H9 (cell line): ENCODE measurements at regions not wholly inside any gene's neighbourhood (a gene's known extent, or its start where the extent isn't known, plus 50 kb on each side); places are given as distances from the start of the nearest gene placed in this dataset.

Experiments used
- DNase-seq: peaks from one replicate; pipeline ENCODE4 v3.0.0-alpha.2; 2017
- H2AFZ ChIP-seq: one replicate; pipeline ENCODE4 v1.6.1; 2013; ENCODE audit warnings: mild to moderate bottlenecking, low read length, control low read depth, moderate library complexity
- H2AK5ac ChIP-seq: 2 replicates; pipeline ENCODE4 v1.6.1; 2013; ENCODE audit warnings: low read length, control low read depth, mixed read lengths; ENCODE audit not compliant: insufficient read length
- H2BK120ac ChIP-seq: one replicate; pipeline ENCODE4 v1.6.1; 2013; ENCODE audit warnings: low read depth, mild to moderate bottlenecking, low read length, control low read depth, inconsistent platforms; ENCODE audit not compliant: poor library complexity, severe bottlenecking
- H2BK12ac ChIP-seq: 2 replicates; pipeline ENCODE4 v1.6.1; 2013; ENCODE audit warnings: low read length, control low read depth, mixed read lengths, low read depth; ENCODE audit not compliant: insufficient read length
- H2BK15ac ChIP-seq: 2 replicates; pipeline ENCODE4 v1.6.1; 2013; ENCODE audit warnings: low read depth, low read length, control low read depth
- H2BK20ac ChIP-seq: one replicate; pipeline ENCODE4 v1.6.1; 2013; ENCODE audit warnings: low read depth, mild to moderate bottlenecking, low read length, control low read depth, inconsistent platforms; ENCODE audit not compliant: poor library complexity, severe bottlenecking
- H2BK5ac ChIP-seq: 2 replicates; pipeline ENCODE4 v1.6.1; 2013; ENCODE audit warnings: low read length, control low read depth, mixed read lengths; ENCODE audit not compliant: insufficient read length
- H3K14ac ChIP-seq: 2 replicates; pipeline ENCODE4 v1.6.1; 2013; ENCODE audit warnings: low read length, control low read depth; ENCODE audit not compliant: insufficient read depth
- H3K18ac ChIP-seq: 2 replicates; pipeline ENCODE4 v1.6.1; 2013; ENCODE audit warnings: low read depth, mild to moderate bottlenecking, mixed read lengths, low read length, control low read depth; ENCODE audit not compliant: insufficient read length
- H3K23ac ChIP-seq: 2 replicates; pipeline ENCODE4 v1.6.1; 2013; ENCODE audit warnings: low read length, control low read depth, mixed read lengths, low read depth; ENCODE audit not compliant: insufficient read length
- H3K23me2 ChIP-seq: 2 replicates; pipeline ENCODE4 v1.6.1; 2013; ENCODE audit warnings: low read depth, mild to moderate bottlenecking, mixed read lengths, low read length, control low read depth; ENCODE audit not compliant: insufficient read length, poor library complexity, severe bottlenecking
- H3K27ac ChIP-seq: 2 replicates; pipeline ENCODE4 v1.5.1; 2013; ENCODE audit warnings: low read length, control low read depth, mixed read lengths, low read depth; ENCODE audit not compliant: insufficient read length
- H3K27me3 ChIP-seq: 2 replicates; pipeline ENCODE4 v1.6.1; 2013; ENCODE audit warnings: low read length, control low read depth, inconsistent platforms; ENCODE audit not compliant: insufficient read depth
- H3K4ac ChIP-seq: 2 replicates; pipeline ENCODE4 v1.6.1; 2013; ENCODE audit warnings: low read depth, mild to moderate bottlenecking, control low read depth, inconsistent platforms, low read length, moderate library complexity
- H3K4me1 ChIP-seq: 2 replicates; pipeline ENCODE4 v1.6.1; 2013; ENCODE audit warnings: low read length, control low read depth, inconsistent platforms; ENCODE audit not compliant: insufficient read depth
- H3K4me2 ChIP-seq: 2 replicates; pipeline ENCODE4 v1.6.1; 2013; ENCODE audit warnings: low read length, control low read depth, mixed read lengths; ENCODE audit not compliant: insufficient read length, insufficient read depth
- H3K56ac ChIP-seq: 2 replicates; pipeline ENCODE4 v1.6.1; 2013; ENCODE audit warnings: low read depth, mild to moderate bottlenecking, mixed read lengths, low read length, control low read depth; ENCODE audit not compliant: insufficient read length
- H3K79me1 ChIP-seq: 2 replicates; pipeline ENCODE4 v1.6.1; 2013; ENCODE audit warnings: low read depth, mild to moderate bottlenecking, moderate library complexity, low read length, control low read depth, inconsistent platforms; ENCODE audit not compliant: insufficient read depth, poor library complexity, severe bottlenecking
- H3K79me2 ChIP-seq: 2 replicates; pipeline ENCODE4 v1.6.1; 2013; ENCODE audit warnings: low read length, control low read depth, inconsistent platforms; ENCODE audit not compliant: insufficient read depth
- H3K9ac ChIP-seq: 2 replicates; pipeline ENCODE4 v1.6.1; 2013; ENCODE audit warnings: low read length, control low read depth, mixed read lengths; ENCODE audit not compliant: insufficient read length; ENCODE audit errors: extremely low read depth
- H3K9me3 ChIP-seq: one replicate; pipeline ENCODE4 v1.6.1; 2013; ENCODE audit warnings: low read depth, low read length, inconsistent platforms; ENCODE audit not compliant: control insufficient read depth
- H3T11ph ChIP-seq: one replicate; pipeline ENCODE4 v1.6.1; 2013; ENCODE audit warnings: mild to moderate bottlenecking, low read length, control low read depth, inconsistent platforms
- H4K20me1 ChIP-seq: one replicate; pipeline ENCODE4 v1.6.1; 2013; ENCODE audit not compliant: control insufficient read depth, insufficient read length, insufficient read depth
- H4K5ac ChIP-seq: 2 replicates; pipeline ENCODE4 v1.6.1; 2013; ENCODE audit warnings: low read depth, mild to moderate bottlenecking, mixed read lengths, low read length, control low read depth; ENCODE audit not compliant: insufficient read length
- H4K8ac ChIP-seq: replicated peaks from 2 replicates; pipeline ENCODE4 v1.6.1; 2013; ENCODE audit warnings: low read length, control low read depth, mixed read lengths, low read depth; ENCODE audit not compliant: insufficient read length
- H4K91ac ChIP-seq: 2 replicates; pipeline ENCODE4 v1.6.1; 2013; ENCODE audit warnings: low read depth, mild to moderate bottlenecking, moderate library complexity, mixed read lengths, low read length, control low read depth; ENCODE audit not compliant: insufficient read length
- H3K27ac Mint-ChIP-seq, 3 experiments: 2 replicates in 2 of 3; 3 replicates in 1 of 3; pipeline ENCODE4 v1.8.0; 2020 to 2021; ENCODE audit warnings: mixed read lengths in 3 of 3, mild to moderate bottlenecking in 1 of 3, moderate library complexity in 1 of 3
- H3K27me3 Mint-ChIP-seq: 2 replicates; pipeline ENCODE4 v1.8.0; 2021; ENCODE audit warnings: low read depth, mild to moderate bottlenecking, moderate library complexity, mixed read lengths
- H3K36me3 Mint-ChIP-seq, 3 experiments: 2 replicates in 2 of 3; 3 replicates in 1 of 3; pipeline ENCODE4 v1.8.0; 2020 to 2021; ENCODE audit warnings: low read depth in 3 of 3, mixed read lengths in 3 of 3; ENCODE audit not compliant: insufficient read depth in 1 of 3
- H3K4me1 Mint-ChIP-seq, 2 experiments: 2 replicates each; pipeline ENCODE4 v1.8.0; 2020; ENCODE audit warnings: mixed read lengths in 2 of 2
- H3K4me3 Mint-ChIP-seq, 2 experiments: 2 replicates in 1 of 2; 3 replicates in 1 of 2; pipeline ENCODE4 v1.8.0; 2020 to 2021; ENCODE audit warnings: mild to moderate bottlenecking in 2 of 2, mixed read lengths in 2 of 2, moderate library complexity in 1 of 2
- H3K9me3 Mint-ChIP-seq, 2 experiments: 2 replicates in 1 of 2; 3 replicates in 1 of 2; pipeline ENCODE4 v1.8.0; 2020; ENCODE audit warnings: mild to moderate bottlenecking in 2 of 2, mixed read lengths in 2 of 2, moderate library complexity in 1 of 2
- CTCF ChIP-seq: fragments of 200-600 bp; sonication (generic); conservative IDR thresholded peaks from 3 replicates; pipeline ENCODE4 v1.8.0; 2021; ENCODE audit warnings: antibody characterized with exemption, mild to moderate bottlenecking
- WGBS: extraction: QIAGEN DNeasy Blood & Tissue Kit; methylation state at CpG from one replicate; pipeline ENCODE4 v1.1.7; 2013; ENCODE audit warnings: missing lambda C conversion rate, low lambda C conversion rate, mixed read lengths; ENCODE audit not compliant: insufficient read length; ENCODE audit errors: extremely low coverage; 5-methylcytosine and 5-hydroxymethylcytosine counted together

GRCh38 chr17:53649201-53649600 lies 173.5 kb upstream of the KIF2B start:
- no peak for DNase-seq
- Histone ChIP-seq H4K5ac (no peak overlapping the region), H4K91ac (no peak overlapping the region), H3K18ac (no peak overlapping the region), H2BK5ac (no peak overlapping the region), H3K79me2 (no peaks in the 10 kb centered on the region), H3K9me3 (no peaks in the 10 kb centered on the region), H3K23me2 (no peaks in the 10 kb centered on the region), H2BK12ac (no peak overlapping the region), H4K8ac (no peak overlapping the region), H3K4ac (no peak overlapping the region), H3K4me2 (no peak overlapping the region), H2AFZ (no peak overlapping the region), H2AK5ac (no peak overlapping the region), H3K9ac (no peak overlapping the region), H3T11ph (no peak overlapping the region), H3K56ac (no peak overlapping the region), H3K27me3 (no peaks in the 10 kb centered on the region), H2BK15ac (no peak overlapping the region), H3K14ac (no peak overlapping the region), H3K4me1 (no peaks in the 10 kb centered on the region), H2BK120ac (no peak overlapping the region), H3K27ac (no peak overlapping the region), H4K20me1 (no peaks in the 10 kb centered on the region), H3K79me1 (no peaks in the 10 kb centered on the region), H2BK20ac (no peak overlapping the region), H3K23ac (no peak overlapping the region)
- no CpG with 5 or more reads among the region's 1 CpG for WGBS
- no peaks in the 10 kb centered on the region; a peak in 1 of 4 replicates for H3K4me1 Mint-ChIP-seq
- no peaks in the 10 kb centered on the region for H3K27me3 Mint-ChIP-seq
- no peak overlapping the region for H3K4me3 Mint-ChIP-seq
- TF ChIP-seq CTCF: no peak
- peaks cover 0 to 2% of the 10 kb centered on the region in 2 experiments; a peak in 1 of 5 replicates for H3K9me3 Mint-ChIP-seq
- peaks cover 0 to 10% (median 0%) of the 10 kb centered on the region in 3 experiments; a peak in 1 of 7 replicates for H3K36me3 Mint-ChIP-seq
- no peak overlapping the region for H3K27ac Mint-ChIP-seq
